ENCODE measurements at regions not wholly inside any gene's neighbourhood (a gene's known extent, or its start where the extent isn't known, plus 50 kb on each side); places are given as distances from the start of the nearest gene placed in this dataset.

GRCh38 chr4:125511715-125512114, 197.0 kb downstream of the FAT4 start:
- no peak overlapping the region for H3K4me3 ChIP-seq (ENCODE audit: low read length)
- no peak overlapping the region for H3K4me2 ChIP-seq (ENCODE audit: low read depth, low read length)
- no peak for DNase-seq
- no peak overlapping the region for H3K27ac ChIP-seq (ENCODE audit: low read length)
- no peaks in the 10 kb centered on the region for H3K9me3 ChIP-seq (replicated peaks; ENCODE audit: insufficient read depth, low read length)
- no peaks in the 10 kb centered on the region for H3F3A ChIP-seq (ENCODE audit: insufficient read depth, low read length)
- no peaks in the 10 kb centered on the region for H3K36me3 ChIP-seq (replicated peaks; ENCODE audit: insufficient read depth, low read length)
- no peak for TF ChIP-seq EZH2 (optimal IDR thresholded peaks at IDR 0.05; ENCODE audit: low read depth, low read length)
- no peak for TF ChIP-seq EZH2phosphoT487 (IDR thresholded peaks at IDR 0.05; ENCODE audit: low read length)
- TF ChIP-seq CTCF (IDR thresholded peaks at IDR 0.05; ENCODE audit: low read length): no peak
- H3K4me1 ChIP-seq (ENCODE audit: low read length): no peaks in the 10 kb centered on the region
- no peak overlapping the region for H3K9ac ChIP-seq (ENCODE audit: low read length)
- H3K27me3 ChIP-seq (replicated peaks; ENCODE audit: insufficient read depth, low read length): no peaks in the 10 kb centered on the region
- H2AFZ ChIP-seq (ENCODE audit: low read length): no peak overlapping the region
- H3K79me2 ChIP-seq (ENCODE audit: low read length): no peaks in the 10 kb centered on the region
- no peaks in the 10 kb centered on the region; the same call in 1 of the 2 replicates for H4K20me1 ChIP-seq (ENCODE audit: insufficient read depth, low read length)
- no peaks in the 10 kb centered on the region for H3K9me2 ChIP-seq (replicated peaks; ENCODE audit: insufficient read depth, low read length)

- Histone ChIP-seq H4K20me1 (ENCODE audit: insufficient read depth, low read length) (no peaks in the 10 kb centered on the region; the same call in 1 of the 2 replicates), H3K9me2 (replicated peaks; ENCODE audit: insufficient read depth, low read length) (no peaks in the 10 kb centered on the region), H3K9me3 (replicated peaks; ENCODE audit: insufficient read depth, low read length) (no peaks in the 10 kb centered on the region), H3K4me3 (ENCODE audit: low read length) (no peak overlapping the region), H3K36me3 (replicated peaks; ENCODE audit: insufficient read depth, low read length) (no peaks in the 10 kb centered on the region), H3K27ac (ENCODE audit: low read length) (no peak overlapping the region), H3K4me2 (ENCODE audit: low read depth, low read length) (no peak overlapping the region), H3K79me2 (ENCODE audit: low read length) (no peaks in the 10 kb centered on the region), H2AFZ (ENCODE audit: low read length) (no peak overlapping the region), H3K27me3 (replicated peaks; ENCODE audit: insufficient read depth, low read length) (no peaks in the 10 kb centered on the region), H3K9ac (ENCODE audit: low read length) (no peak overlapping the region), H3F3A (ENCODE audit: insufficient read depth, low read length) (no peaks in the 10 kb centered on the region), H3K4me1 (ENCODE audit: low read length) (no peaks in the 10 kb centered on the region)
- TF ChIP-seq CTCF (IDR thresholded peaks at IDR 0.05; ENCODE audit: low read length): no peak
- TF ChIP-seq EZH2 (optimal IDR thresholded peaks at IDR 0.05; ENCODE audit: low read depth, low read length): no peak
- no peak for TF ChIP-seq EZH2phosphoT487 (IDR thresholded peaks at IDR 0.05; ENCODE audit: low read length)
- DNase-seq: no peak
Measured at GRCh38 chr4:125515016-125515415, 200.3 kb downstream of the FAT4 start.

DNA sequence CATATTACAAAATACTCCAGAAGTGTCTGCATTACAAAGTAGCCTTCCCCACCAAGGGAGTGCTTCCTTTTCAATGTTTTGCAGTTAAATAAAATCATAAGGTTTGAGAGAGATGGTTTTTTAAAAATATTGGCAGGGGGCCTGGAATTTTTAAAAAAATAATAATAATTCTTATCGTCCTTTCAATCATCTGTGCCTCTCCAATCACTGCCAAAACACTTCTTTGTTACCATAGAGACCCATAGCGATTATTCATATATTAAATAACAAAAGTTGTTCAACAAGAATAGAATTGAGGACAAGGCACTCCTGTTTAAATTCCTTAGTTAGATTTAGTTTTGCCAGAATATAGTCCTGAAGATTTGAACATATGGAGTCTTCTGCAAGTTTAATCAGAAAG, 203.1 kb downstream of the FAT4 start:
- Histone ChIP-seq H3K27ac (ENCODE audit: low read length) (no peak overlapping the region), H3K4me3 (ENCODE audit: low read length) (no peak overlapping the region), H3K9me3 (replicated peaks; ENCODE audit: insufficient read depth, low read length) (no peaks in the 10 kb centered on the region), H3K9ac (ENCODE audit: low read length) (no peak overlapping the region), H3F3A (ENCODE audit: insufficient read depth, low read length) (no peaks in the 10 kb centered on the region), H3K27me3 (replicated peaks; ENCODE audit: insufficient read depth, low read length) (no peaks in the 10 kb centered on the region), H4K20me1 (ENCODE audit: insufficient read depth, low read length) (no peaks in the 10 kb centered on the region; the same call in 1 of the 2 replicates), H3K36me3 (replicated peaks; ENCODE audit: insufficient read depth, low read length) (no peaks in the 10 kb centered on the region), H3K79me2 (ENCODE audit: low read length) (no peaks in the 10 kb centered on the region), H3K4me1 (ENCODE audit: low read length) (no peaks in the 10 kb centered on the region), H3K4me2 (ENCODE audit: low read depth, low read length) (no peak overlapping the region), H2AFZ (ENCODE audit: low read length) (no peak overlapping the region), H3K9me2 (replicated peaks; ENCODE audit: insufficient read depth, low read length) (no peaks in the 10 kb centered on the region)
- TF ChIP-seq CTCF (IDR thresholded peaks at IDR 0.05; ENCODE audit: low read length) (no peak), EZH2phosphoT487 (IDR thresholded peaks at IDR 0.05; ENCODE audit: low read length) (no peak), EZH2 (optimal IDR thresholded peaks at IDR 0.05; ENCODE audit: low read depth, low read length) (no peak)
- DNase-seq: no peak
